CD4-positive, alpha-beta T cell treated with Interleukin-6 at 100 ng/mL for 8 hours (primary cell): ENCODE measurements at regions not wholly inside any gene's neighbourhood (a gene's known extent, or its start where the extent isn't known, plus 50 kb on each side); places are given as distances from the start of the nearest gene placed in this dataset.

Experiments
- DNase-seq: peaks from one replicate; pipeline ENCODE4 v3.0.0-alpha.2; 2020; ENCODE audit warnings: mixed read lengths, low spot score

DNA sequence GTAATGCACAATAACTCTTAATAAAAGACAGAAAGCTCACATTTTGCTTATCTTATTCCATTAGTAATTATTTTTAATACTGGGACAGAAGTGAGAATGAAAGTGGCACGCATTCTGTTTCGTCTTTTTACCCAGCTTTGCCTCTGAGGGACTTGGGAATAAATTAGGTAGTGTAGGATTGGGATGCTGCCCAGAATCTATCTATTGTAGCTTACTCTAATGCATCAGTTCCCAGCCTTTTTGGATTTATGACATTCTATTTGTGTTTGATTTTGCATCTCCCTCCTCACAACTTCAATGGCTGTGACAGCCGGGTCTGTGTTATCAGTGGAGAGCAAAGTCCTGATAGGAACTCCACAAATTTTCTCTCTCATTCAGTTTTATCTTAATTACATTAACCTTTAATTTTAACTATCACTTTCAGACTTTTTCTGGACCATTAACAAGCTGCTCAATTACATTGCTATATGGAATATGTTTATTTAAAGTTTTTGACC lies 62.9 kb upstream of the TULP4 start:
- no peak for DNase-seq

DNA sequence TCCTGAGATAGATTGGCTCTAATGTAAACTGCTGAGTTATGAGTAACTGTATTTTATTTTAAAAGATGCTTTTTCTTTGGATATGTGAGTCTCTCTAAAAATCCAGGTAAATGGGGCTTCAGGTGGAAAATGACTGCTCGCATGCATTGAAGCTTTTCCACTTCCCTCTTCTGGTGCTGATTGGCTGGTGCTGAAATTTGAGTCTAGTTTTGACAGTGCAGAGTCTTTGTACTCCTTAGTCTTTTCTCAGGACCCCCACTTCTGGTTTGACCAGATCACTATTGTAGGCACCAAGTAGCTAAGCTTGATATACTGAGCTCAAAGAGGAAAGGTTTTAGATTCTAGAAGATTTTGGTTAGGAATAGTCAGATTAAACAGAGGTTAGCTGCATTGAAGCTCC lies 60.7 kb upstream of the TULP4 start:
- no peak for DNase-seq

DNA sequence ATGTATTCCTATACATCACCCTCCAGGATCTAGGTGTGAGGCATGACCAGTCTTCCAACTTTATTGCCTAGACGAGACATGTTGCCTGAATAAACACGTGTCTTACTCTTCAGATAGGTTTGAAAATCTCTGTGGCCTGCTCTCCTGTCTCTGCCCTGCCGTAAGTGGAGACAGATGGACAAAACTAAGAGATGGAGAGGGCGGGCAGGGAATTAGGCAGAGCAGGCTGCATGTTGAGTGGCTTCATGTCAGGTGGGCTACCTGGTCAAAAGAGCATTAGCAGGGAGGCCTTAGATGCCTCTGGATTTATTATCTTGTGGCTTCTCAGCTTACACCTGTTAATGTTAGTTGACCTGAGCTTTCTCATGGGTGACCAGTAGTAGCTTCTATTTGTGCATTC lies 59.0 kb upstream of the TULP4 start:
- no peak for DNase-seq

DNA sequence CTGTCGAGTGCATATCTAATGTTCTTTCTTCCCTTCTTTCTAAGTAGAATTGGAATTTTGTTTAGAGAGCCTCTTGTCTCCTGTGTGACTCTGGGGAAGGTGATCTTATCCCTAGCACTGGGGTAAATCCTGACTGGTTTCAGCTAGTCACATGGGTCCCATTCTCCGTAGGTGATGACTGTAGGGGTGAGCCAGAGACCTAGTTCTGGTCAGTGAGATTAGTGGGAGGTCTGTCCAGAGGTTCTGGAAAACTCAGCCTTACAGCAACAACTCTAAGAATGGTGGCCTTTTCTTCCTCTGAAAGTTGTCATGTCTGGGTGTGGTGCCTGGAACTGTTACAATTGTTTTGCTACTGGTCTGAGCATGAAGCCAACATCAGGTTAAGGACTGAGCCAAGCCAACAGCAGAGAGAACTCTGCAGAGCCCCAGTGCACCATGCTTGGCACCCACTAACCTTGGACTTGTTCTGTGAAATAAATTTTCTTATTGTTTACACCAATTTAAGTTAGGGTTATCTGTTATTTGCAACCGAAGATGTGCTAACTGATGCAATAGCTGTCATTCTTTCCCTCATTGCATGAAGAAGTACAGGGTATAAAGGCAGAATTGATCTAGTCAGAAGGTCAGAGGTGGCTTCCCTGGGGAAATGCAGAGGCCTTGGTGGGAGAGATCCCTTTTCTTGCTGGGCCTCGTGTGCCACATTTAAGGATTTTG lies 56.8 kb upstream of the TULP4 start:
- DNase-seq, result no peak

DNA sequence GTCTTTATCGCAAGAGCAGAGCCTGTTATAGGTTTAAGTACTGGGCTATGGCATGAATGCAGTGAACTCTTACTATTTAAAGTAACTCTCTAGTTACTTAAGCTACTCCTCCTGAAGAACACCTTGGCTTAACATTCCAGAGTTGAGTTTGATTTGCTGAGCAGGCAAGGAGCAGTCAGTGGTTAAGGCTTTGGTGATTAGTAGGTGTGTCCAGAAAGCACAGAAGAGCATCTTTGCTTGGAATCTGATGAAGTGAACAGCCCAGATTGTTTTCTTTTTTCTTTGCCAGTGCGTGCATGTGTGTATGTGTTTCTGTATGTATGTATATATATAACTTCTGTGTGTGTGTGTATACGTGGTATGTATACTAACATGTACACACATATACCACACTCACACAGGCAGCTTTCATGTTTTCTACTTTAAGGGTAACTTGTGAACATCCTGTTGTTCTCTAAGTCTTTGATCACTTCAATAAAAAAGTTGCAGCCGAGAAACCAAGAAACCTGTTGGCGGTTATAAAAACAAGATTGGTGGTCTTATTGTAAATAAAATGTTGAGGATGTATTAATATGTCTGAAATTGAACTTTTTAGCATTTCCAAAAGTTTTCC lies 56.2 kb upstream of the TULP4 start:
- peak; percentile 30 for DNase-seq

DNA sequence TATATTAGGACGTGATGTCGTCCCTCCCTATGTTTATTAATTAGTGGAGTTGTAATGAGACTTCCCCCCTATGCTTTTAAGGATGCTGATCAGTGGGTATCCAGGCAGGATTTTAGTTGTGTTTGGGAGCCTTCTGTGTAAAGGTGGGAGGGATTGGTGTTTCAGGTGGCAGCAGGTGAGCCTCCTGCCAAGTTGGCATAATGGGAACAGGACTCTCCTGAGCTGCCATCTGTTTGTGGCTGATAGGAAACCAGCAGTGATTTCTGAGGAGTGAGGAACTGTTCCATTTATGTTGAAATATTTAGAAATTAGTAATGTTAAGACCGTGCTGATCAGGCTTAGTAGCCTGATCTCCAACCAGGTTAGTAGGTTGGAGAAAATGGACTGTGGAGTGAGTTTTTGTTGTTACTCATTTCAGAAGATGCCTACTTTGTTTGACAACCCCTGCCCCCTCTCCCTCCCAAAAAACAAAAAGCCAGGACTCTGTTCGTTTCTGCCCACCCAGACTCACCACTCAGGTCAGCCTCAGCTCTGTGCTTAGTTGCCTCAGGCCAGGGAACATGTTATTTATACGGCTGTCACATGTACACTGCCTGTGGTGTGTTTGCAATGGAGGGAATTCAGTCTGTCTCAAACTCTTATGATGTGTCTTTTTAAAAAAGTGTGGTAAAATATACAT lies 55.4 kb upstream of the TULP4 start:
- DNase-seq, result no peak

DNA sequence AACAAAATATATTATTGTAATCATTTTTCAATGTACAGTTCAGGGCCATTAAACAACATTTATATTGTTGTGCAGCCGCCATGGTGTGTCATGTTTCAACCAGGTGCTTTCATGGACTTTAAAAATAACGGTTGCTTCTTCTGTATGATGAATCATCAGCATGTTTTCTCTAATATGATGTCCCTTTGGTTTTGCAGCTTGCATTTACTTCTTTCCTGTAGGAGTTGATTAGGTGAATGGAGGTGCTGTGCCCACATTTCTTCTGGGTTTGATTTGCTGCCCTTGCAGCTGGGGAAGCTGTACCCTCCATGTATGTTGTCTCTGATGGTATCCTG lies 54.9 kb upstream of the TULP4 start:
- no peak for DNase-seq

DNA sequence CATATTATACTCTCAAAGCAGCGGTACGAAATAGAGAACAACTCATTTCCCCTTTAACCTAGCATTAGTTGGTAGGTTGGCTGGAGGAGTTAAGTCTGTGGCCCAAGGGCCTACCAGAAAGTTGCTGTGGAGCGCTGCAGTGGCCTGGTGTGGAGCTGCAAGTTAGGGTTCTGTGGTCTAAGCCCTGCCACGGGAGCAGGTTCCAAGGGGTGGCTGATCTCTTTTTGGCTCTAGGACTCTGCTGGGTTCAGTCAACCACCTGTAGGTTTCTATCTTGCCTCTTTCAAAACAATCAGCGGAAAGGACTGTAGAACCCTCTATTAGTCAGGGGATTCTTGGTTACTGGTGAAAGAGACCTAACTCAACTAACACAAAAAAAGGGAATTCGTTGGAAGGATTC lies 54.5 kb upstream of the TULP4 start:
- DNase-seq, result no peak

DNA sequence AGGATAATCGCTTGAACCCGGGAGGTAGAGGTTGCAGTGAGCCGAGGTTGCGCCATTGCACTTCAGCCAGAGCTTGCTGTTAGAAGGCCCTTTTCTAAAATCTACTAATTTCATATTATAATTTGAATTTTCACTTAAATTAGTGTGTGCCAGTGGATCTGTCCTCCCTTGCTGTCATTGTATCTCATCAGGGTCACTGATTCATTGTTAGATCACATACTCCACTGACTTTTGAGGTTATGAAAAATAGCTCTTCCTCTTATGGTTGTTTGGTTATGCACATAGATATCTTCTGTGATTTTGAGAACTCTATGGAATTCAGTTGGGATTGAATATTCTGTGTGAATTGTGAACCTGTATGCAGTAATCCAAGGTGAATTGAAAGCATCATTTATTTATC lies 53.1 kb upstream of the TULP4 start:
- no peak for DNase-seq

DNA sequence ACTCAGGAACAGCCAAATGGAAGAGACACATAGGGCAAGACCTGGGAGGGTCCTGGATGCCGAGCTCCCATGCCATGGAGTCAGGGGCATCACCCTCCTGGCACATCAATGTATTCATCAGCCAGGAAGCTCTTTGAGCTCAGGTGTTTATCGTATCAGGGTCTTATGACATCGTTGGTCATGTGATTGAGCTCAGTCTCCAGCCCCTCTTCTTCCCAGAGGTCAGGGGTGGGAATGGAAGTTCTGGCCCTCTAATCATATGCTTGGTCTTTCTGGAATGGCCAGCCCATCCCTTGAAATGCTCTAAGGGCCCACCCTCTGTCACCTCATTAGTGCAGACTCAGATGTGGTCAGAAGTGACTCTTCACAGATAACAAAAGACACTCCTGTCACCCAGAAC lies 52.4 kb upstream of the TULP4 start:
- DNase-seq, result no peak

DNA sequence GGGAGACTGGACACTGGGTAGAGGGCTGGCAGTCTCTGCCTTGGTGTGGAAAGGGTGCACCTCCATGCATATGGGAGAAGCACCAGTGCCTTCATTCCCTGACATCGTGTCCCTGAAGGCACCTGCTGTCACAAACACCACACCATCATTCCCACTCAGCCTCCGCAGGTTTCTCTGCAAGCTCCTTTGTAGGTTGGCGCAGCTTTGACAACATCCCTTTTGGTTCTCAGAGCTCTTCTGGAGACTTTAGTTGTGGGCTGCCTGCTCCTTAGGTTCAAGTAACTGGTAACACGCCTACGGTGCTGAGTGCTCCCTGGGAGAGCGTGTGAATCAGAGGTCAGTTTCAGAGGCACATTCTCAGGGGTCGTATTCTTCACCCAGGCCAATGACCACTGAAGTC lies 50.2 kb upstream of the TULP4 start:
- no peak for DNase-seq
